ENCODE measurements at regions not wholly inside any gene's neighbourhood (a gene's known extent, or its start where the extent isn't known, plus 50 kb on each side); places are given as distances from the start of the nearest gene placed in this dataset.

GRCh38 chr21:28767523-28767922, 225.2 kb downstream of the LTN1 start:
- TF ChIP-seq CTCF (IDR thresholded peaks at IDR 0.05): no peak
- H3K27ac ChIP-seq: no peak overlapping the region
- H3K4me1 ChIP-seq: peaks cover 0 to 22% of the 10 kb centered on the region in 2 donors

GRCh38 chr21:28763809-28764418, 228.8 kb downstream of the LTN1 start:
- DNase-seq (ENCODE audit: low spot score): no peak

More at GRCh38 chr21:28767523-28767922, 225.2 kb downstream of the LTN1 start:
- H3K9me3 ChIP-seq: no peaks in the 10 kb centered on the region
- no peak overlapping the region for H3K4me3 ChIP-seq
- no peaks in the 10 kb centered on the region for H3K36me3 ChIP-seq
- no peak for DNase-seq (ENCODE audit: low spot score)
- H3K27me3 ChIP-seq: no peaks in the 10 kb centered on the region

GRCh38 chr21:28762357-28762735, 230.3 kb downstream of the LTN1 start:
- Histone ChIP-seq H3K9me3 (peaks cover 0 to 5% of the 10 kb centered on the region in 2 donors), H3K27ac (peak overlapping the region in 1 of 2 donors; percentile 81), H3K4me3 (no peak overlapping the region), H3K4me1 (peaks cover 0 to 8% of the 10 kb centered on the region in 2 donors), H3K27me3 (no peaks in the 10 kb centered on the region), H3K36me3 (no peaks in the 10 kb centered on the region)
- no peak for DNase-seq (ENCODE audit: low spot score)
- TF ChIP-seq CTCF (IDR thresholded peaks at IDR 0.05): no peak

More at GRCh38 chr21:28763809-28764418, 228.8 kb downstream of the LTN1 start:
- H3K27ac ChIP-seq: peak overlapping the region; percentile 31 to 81
- H3K4me3 ChIP-seq: no peak overlapping the region
- H3K27me3 ChIP-seq: no peaks in the 10 kb centered on the region
- peaks cover 0 to 5% of the 10 kb centered on the region in 2 donors for H3K9me3 ChIP-seq
- TF ChIP-seq CTCF (IDR thresholded peaks at IDR 0.05): no peak
- H3K4me1 ChIP-seq: peaks cover 0 to 2% of the 10 kb centered on the region in 2 donors
- H3K36me3 ChIP-seq: no peaks in the 10 kb centered on the region

- H3K27ac ChIP-seq: peak overlapping the region in 1 of 2 donors; percentile 81
Observed at GRCh38 chr21:28761674-28762356, 230.9 kb downstream of the LTN1 start.

GRCh38 chr21:28758883-28759242, 233.8 kb downstream of the LTN1 start:
- H3K4me1 ChIP-seq: peaks cover 0 to 31% of the 10 kb centered on the region in 2 donors
- no peak for DNase-seq (ENCODE audit: low spot score)
- H3K27me3 ChIP-seq: no peaks in the 10 kb centered on the region
- H3K9me3 ChIP-seq: peaks cover 0 to 5% of the 10 kb centered on the region in 2 donors
- H3K4me3 ChIP-seq: no peak overlapping the region
- no peaks in the 10 kb centered on the region for H3K36me3 ChIP-seq
- no peak for TF ChIP-seq CTCF (IDR thresholded peaks at IDR 0.05)
- peak overlapping the region; percentile 12 to 95 for H3K27ac ChIP-seq

More at GRCh38 chr21:28761674-28762356, 230.9 kb downstream of the LTN1 start:
- Histone ChIP-seq H3K36me3 (no peaks in the 10 kb centered on the region), H3K27me3 (no peaks in the 10 kb centered on the region), H3K4me3 (no peak overlapping the region), H3K4me1 (peaks cover 0 to 8% of the 10 kb centered on the region in 2 donors), H3K9me3 (peaks cover 0 to 5% of the 10 kb centered on the region in 2 donors)
- DNase-seq (ENCODE audit: low spot score): no peak
- no peak for TF ChIP-seq CTCF (IDR thresholded peaks at IDR 0.05)
